ENCODE measurements at regions not wholly inside any gene's neighbourhood (a gene's known extent, or its start where the extent isn't known, plus 50 kb on each side); places are given as distances from the start of the nearest gene placed in this dataset.

DNA sequence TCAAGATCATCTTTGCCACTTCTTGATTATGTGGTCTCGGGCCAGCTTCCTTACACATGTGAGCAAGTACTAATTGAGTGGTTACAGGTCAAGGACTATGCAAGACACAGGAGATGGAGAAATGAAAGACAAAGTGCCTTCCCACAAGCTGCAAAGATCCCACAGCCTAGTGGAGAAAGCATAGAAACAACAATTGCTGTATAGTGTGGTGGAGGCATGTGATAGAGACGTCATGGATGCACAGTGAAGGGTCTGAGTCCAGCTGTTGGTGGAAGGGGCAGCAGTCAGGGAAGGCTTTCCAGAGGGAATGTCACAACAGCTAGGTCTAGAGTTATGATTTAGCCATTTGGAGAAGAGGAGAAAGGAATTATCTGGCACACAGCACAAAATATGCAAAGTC, 210.6 kb downstream of the KDR start:
- no peak for DNase-seq

DNA sequence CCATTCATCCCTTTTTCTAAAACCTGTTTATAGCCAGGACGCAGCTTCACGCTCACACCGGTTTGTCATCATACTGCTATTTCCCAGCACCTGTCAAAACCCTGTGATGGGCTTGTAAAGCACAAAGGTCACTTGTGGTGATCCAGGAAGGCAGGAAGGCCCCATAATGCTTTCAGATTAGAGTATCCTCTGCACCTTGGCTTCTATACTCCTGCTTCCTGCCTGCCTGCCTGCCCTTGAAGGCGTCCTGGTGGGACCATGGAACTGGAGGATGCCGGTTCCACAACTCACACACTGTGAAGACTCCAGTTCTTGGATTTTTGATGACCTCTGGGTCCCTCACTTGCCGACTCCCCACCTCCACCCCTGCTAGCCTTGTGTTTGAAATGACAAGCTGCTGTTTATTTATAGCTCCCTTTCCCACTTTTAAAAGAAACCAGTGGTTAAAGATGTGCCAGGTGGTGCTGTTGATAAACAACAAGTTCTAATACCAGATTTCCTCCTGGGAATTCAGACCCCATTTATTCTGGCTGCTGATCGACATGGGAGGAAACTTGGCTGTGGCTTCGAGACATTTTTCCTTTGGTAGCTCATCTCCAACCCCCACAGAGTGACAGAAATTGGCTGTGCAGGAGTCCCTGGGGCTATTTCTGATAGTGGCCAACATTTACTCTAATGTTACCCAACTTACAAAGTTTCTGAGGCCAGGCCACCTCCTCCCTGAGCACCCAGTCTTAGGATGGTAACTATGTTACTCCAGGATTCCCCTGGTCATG, 211.5 kb downstream of the KDR start:
- DNase-seq, result no peak

DNA sequence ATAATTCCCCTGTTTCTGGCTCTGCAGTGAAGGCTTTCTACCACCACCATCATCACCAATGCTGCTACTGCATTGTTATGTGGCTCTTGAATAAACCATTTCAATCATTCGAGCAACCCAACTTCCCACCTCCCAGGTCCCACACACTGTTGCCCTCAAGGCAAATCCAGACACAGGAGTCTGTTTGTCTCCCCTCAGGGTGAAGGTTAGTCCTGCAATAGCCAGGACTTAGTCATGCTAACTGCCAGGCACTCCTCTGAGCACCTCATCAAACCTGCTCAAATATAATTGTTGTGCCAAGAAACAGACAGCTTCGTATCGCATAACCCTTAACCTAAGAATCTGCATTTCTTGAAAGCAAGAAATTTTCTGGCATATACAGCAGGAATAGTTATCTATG, 213.2 kb downstream of the KDR start:
- DNase-seq, result no peak

DNA sequence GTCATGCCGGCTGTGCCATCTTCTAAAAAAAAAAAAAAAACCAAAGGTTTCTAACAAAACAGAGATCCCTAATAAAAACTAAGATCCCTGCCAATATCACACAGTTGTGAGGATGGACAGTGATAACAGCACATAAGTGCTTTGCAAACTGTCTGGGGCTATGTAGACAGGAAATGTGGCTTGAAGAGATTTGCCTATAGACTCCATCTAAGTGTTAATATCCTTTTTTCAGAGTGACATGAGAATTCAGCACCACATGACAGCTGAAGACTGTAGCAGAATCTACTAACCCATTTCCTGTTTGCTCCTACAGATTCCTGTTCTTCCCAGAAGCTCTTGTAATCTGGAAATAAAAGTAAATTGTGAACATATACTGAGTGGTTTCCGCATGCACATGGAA, 215.4 kb downstream of the KDR start:
- DNase-seq, result no peak

DNA sequence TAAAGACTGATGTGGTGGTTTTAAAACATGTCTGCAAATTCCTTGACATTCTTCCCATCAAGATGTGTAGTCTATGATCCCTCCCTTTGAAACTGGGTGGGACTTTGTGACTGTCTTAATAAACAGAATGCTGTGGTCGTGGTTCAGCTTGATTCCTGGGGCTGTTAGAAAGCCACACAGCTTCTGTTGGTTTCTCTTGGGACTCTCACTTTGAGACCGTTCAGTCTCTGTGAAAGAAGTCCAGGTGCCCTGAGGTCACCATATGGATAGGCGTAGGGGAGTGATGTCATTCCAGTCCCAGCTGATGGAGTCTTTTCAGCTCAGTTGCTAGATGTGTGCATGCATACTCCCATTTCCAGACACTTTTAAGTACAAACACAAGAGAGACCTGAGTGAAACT, 216.6 kb downstream of the KDR start:
- no peak for DNase-seq

DNA sequence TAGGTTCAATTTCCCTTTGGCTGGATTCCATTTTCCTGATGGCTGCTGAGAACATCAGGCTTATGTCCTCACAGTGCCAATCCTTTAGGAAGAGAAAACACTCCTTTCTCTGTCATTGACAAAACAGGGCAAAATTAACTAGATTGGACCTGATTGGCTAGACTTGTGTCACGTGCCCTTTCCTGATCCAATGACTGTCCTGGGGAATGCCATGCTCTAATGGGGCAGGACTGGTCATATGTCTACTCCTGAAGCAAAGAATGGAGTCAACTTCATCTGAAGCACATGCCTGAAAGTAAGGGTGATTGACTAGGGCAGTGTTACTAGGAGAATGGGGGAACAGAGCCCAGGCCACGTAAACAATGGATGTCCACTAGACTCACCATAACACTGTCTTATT, 220.4 kb downstream of the KDR start:
- DNase-seq, result no peak

DNA sequence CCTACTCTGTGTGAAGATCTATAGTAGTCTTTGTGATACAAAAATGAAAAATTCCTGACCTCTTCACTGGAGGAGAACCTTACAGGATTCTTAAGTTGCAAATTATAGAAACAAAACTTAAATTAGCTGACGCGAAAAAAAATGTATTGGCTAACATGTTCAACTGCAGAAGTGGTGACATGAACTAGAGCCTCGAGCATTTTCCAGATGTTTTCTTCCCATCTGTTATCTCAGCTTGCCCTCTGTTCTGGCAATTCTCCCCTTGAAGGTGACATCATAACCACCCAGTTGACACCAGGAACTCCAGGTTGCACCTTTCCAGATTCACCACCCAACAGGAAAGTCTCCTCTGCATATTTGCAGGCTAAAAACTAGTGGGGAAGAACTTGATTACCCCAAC, 222.4 kb downstream of the KDR start:
- DNase-seq, result no peak

DNA sequence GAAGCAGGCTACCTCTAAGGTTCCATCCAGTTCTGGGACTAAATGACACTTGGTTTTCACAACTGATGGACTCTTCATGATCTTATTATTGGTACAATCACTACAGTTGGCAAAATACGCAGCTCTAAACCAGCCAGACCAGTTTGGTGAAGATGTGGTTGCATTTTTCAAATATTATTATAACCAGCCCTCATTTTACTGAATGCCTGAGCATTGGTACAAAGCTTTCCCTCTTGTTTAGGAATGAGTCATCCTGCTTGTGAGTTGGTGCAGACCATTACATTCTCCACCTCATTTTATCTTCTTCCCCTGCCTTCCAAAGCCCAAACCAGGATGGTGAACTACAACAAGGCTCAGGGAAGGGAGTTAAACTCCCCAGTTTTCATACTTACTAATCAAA, 223.1 kb downstream of the KDR start:
- DNase-seq, result no peak

DNA sequence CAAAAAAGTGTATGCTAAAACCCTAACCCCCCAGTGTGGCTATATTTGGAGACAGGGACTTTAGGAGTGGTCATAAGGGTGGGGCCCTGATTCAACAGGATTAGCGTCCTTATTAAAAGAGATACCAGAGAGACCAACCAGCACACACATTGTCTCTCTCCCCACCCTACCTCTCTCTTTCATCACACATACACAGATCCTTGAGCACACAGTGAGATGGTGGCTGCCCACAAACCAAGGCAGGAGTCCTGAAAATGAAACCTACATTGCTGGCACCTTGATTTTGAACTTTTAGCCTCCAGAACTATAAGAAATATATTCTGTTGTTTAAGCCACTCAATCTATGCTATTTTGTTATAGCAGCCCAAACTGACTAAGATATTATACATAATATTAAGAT, 224.2 kb downstream of the KDR start:
- DNase-seq, result no peak

DNA sequence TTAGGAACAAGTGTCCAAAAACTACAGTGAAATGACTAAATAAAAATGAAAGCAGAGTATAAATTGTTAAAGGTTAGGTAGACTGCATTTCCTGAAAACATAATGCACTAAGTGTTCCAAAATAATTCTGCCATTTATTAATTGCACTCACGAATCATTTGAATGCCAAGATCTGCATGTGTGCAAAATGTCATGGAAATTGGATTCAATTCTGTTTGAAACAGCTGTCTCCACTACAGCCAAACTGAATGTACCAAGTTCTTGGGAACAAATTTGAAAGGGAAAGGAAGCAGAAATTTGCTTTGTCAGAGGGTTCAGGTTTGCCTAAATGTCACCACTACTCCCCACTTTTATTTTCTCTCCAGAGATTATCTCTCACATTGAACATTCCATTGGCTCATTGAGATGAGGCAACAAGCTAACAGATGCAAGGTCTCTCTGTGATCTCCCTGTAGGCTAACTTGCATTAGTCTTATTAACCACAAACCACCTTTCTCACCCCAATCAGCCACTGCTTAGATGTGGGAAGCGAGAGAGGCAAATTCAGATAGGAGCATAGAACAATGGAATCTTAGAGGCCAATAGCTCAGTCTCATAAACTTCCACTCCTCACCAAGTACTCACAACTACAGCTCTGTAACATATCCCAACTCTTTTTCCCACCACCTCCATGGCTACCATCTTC, 226.6 kb downstream of the KDR start:
- no peak for DNase-seq

DNA sequence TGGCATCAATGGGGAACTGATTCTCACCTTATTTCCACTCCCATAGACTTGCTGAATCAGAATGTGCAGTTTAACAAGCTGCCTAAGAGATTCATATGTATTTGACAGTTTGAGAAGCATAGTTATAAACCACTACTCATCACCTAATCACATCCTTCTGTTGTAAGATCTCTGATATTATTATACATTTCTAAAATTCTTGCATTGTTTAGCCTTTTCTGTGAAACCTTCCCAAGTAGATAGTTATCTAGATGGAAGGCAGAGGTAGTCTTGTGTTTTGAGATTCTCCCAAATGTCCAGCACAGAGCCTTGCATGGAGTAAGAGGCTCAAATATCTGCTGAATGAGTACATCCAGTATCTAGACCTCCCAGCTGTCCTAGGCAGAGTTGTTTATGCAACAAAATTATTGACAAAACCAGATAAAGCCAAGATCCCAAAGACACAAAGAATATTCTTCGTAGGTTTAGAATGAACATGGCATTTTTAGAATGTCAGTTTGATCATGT, 227.3 kb downstream of the KDR start:
- DNase-seq, result no peak

DNA sequence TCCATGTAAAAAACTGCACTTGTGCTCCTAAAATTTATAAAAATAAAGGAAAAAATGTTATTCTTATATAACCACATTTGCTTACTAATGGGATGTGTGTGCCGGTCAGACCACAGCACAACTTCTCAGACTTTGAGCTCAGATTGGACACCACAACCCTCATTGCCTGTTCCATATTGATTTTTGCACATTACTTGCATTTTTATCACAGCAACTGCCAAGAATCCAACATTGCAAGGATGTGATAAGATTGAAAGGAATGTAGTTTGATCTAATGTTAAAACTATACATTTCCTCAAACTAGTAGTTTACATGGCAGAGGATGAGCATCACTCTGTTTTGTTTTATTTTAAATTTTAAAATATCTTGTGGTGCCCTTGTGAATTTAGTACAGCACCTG, 227.8 kb downstream of the KDR start:
- DNase-seq, result no peak

DNA sequence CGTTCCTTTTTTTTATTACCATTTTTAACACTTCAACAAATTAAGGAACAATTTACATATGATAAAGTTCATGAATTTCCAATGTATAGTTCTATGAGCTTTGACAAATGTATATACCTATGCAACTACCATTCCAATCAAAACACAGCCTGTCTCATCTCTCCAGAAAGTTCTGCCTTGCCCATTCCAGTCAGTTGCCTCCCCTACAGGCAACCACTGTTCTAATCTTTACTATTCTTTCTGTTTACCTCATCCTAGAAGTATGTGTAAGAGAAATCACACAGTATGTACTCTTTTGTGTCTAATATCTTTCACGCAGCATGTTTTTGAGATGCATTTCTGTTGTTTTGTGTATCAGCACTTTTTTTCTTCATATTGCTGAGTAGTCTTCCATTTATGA, 224.9 kb downstream of the KIT start:
- DNase-seq, result no peak

DNA sequence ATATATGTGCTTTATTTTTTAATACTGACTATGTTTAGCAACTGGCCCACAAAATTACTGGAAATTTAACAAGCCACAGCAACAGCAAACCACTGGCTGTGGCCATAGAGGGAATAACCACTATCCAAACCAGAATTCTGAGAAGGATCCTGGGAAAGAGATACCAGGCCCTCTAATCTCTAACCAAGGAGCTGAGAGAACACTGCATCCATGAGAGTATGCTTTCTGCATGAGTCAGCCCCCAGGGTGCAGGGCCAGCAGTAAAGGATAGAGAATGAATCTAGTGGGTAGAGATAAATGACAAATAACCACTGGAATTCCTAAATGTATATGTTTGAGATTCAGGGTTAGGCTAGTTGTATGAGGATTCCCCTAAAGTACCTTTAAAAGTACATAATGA, 221.8 kb downstream of the KIT start:
- DNase-seq, result no peak

DNA sequence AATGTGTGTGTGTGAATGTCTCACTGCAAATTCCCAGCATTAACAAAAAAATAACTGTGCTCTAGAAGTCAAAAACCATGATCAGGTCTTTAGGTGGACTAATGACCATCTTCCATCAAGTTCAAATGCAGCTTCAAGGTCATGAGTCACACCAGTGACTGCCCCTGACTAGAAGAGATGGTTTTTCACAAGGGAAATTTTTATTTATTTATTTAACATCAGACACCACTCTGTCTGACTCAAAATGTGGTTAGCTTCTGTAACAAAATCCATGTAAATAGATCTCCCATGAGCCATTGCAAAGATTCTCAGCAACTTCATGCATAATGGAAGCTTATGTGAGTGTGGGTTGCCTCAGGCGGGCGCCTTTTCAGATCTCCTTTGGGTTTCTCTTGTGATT, 219.2 kb downstream of the KIT start:
- DNase-seq, result no peak

DNA sequence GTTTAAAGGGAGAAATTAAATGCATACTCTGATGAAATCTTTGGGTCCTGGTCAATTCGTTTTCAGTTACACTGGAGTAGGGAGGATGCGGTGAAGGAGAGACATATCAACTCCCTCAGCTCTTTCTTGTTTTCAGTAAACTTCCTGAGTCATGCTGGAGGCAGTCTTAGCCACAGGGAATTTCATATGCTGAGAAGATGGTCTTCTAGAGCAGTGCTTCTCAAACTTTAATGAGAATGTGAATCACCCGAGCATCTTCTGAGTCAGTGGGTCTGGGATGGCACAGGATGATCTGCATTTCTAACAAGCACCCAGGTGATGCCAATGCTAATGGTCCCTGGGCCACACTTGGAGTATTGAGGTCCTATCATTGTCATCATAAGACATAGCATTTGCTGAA, 214.5 kb downstream of the KIT start:
- DNase-seq, result no peak

DNA sequence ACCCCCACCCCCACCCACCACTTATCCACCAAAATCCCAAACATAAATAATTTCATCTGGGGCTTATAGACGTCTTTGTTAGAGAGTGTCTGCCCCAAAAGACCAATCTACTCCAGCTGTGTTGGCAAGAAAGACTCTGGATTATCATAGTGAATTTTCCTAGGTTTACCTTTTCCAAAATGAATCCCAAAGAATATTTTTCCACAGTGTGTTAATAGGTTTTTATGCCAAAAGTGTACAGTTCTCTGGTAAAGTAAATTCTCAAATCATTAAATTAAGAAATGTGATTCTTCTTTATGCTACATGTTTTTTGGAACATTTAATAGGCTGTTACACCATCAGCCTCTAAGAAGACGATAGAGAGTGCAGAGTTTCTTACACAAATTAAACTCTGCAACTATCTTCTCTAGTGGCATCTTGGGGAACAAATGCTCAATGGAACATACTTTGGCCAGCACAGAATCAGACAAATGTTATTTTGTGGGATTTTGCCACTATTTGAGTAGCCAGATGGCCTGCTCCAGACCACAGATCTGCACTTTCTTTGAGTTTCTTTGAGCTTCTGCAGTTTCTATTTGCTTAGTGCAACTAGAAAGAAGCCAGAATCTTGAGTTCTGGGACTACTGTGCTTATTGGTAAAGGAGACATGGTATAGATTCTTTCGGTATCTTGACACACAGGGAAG, 206.0 kb downstream of the KIT start:
- DNase-seq, result no peak

DNA sequence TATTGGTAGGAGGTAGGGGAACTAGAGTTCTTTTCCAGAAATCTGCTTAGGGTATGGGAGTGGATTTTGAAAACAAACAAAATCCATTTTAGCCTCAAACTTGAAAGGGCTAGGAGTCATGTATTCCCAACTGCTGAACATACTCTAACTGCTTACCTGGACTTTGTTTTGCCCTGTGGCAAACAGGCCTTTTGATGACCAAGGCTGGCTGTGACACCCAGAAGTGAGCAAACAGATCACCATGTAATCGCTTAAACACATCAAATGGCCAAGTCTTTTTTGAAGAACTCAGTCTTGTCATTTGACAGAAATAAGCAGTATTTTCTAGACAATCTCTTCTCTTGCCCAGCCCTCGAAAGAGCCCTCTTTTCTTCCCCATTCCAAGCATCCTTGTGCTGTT, 203.4 kb downstream of the KIT start:
- DNase-seq, result no peak

DNA sequence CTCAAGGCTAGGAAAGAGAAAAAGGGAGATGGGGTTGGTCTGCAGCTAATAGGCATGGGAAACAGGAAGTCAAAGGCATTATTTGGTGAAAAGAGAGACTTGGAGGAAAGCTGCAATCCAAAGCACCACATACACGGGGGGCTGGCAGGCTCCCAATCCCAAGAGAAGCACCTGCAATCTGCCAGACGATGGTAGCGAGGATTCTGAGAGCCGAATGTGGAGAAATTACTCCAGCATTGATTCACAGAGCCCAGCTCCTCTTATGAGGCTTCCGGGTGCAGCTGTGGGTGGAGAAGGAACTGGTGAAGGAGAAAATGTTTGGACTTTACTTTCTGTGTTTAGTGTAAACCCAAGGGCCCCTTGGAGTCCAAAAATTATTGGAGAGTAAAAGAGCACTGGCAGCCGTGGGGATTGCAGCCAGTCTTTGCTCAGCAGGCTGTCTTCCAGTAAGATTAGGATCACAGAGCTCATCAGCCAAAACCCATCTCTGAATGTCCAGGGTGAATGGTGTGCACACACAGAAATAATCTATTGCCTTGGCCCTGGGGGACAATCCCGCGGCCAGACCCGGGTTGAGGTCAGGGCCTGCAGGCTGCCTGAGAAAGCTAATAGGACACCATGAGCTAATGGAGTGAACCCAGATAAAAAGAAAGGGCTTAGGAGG, 197.6 kb downstream of the KIT start:
- no peak for DNase-seq

DNA sequence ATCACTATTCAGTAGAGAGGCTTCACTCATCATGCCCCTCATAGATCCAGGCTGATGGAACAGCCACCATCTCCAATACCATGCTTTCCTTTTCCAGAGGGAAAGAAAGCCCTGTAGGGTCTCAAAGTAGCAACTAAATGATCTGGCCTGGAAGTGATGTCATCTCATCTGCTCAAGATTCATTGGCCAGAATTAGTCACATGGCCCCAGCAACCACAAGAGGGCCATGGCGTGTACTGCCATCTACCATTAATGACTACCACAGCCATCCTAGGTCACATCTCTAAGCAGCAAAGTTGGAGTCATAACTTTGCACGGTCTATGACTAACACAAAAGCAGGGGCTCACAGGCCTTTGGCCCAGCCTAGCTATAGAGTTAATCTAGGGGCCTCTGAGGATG, 194.8 kb downstream of the KIT start:
- no peak for DNase-seq

DNA sequence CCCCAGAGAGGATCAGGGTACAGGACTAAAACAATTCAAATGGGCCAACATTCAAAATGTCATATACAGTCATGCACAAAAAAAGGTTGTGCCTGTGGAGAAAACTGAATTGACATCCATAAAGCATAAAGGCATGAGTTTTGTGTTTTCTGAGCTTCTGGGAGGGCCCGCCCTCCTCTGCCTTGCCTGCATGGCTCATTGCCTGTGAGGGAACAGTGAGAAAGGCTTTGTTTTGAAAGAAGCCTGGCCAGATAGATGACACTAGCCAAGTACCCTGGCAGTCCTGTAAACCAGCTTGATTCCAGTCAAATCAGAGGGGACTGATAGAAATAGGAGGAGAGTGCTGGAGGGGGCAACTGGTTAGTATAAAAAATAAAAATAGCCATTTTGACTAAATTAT, 194.3 kb downstream of the KIT start:
- no peak for DNase-seq

DNA sequence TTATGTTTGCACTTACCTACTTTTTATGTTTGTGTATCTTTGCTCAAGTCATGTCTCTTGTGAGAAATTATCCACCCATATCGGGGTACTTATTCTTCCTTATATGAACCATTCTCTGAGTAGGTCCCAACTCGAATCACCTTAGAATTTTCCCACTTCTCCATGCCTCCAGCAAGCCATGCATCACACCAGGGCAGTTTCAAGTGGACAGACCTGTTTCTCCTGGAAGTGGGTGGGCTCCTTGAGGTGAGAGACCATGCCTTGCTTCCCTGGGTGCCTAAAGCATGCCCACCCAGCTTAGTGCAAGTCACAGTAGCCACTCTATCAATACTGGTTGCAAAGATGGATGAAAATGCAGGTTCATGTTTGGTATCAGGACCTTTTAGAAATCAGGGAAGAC, 187.2 kb downstream of the KIT start:
- no peak for DNase-seq

DNA sequence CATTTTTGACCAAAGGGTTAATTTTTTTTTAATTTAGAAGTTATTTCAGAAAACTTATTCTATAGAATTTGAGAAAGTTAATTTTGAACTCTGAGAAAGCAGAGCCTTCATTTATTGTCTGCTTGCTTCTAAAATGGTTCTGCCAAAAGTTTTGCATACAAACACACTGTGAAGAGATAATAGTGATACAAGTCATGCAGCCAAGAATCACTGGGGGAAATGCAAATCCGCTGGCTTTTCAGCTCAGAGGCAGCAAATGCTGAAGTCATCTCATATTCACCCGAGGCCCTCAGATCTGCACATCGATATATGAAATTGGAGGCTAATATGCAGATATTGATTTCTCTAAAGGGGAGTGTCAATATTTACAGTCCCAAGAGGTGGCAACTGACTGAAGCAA, 186.2 kb downstream of the KIT start:
- DNase-seq, result no peak

DNA sequence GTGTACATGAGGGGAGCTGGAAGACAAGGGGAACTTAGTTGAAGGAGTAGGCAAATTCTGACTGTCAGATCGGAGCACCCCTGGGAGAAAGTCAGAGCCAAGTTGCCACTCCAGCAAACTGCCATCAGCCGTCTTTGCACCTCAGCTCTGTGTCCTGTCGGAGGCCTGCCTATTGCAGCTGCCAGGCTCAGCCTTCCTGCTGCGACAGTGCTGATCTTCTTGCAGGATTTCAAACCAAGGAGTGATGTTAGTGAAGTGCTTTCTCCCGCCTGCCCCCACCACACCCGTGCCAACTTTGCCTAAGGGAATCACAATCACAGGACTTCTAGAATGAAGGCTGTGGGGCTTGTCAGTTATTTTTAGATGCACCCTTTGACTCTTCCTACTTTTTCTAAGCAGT, 185.3 kb downstream of the KIT start:
- DNase-seq, result no peak

All from activated CD4-positive, CD25-positive, alpha-beta regulatory T cell (primary cell).